ENCODE measurements at regions not wholly inside any gene's neighbourhood (a gene's known extent, or its start where the extent isn't known, plus 50 kb on each side); places are given as distances from the start of the nearest gene placed in this dataset.

DNA sequence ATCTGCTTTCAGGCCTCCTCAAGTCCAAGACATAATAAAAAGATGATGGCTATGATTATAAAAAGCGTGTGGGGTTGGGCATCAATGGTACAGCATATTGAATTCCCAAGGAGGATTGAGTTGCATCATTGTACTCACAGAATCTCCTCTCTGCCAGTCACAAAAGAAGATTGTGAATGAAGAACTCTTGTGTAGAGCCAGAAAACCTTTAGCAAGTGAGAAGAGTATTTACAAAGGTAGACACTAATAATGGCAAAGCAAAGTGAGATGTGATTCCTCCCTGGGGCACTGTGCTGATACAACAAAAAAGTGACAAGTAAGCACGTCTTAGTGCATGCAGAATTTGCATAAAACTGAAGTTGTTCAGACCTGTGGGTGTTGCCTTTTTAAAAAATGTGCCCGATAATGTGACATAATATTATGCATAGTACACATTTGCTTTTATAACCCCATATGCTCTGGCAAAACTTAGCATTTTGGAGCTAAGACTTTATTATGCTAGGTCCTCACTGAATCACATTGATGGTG, 291.2 kb upstream of the TBC1D5 start:
- no peak for DNase-seq

DNA sequence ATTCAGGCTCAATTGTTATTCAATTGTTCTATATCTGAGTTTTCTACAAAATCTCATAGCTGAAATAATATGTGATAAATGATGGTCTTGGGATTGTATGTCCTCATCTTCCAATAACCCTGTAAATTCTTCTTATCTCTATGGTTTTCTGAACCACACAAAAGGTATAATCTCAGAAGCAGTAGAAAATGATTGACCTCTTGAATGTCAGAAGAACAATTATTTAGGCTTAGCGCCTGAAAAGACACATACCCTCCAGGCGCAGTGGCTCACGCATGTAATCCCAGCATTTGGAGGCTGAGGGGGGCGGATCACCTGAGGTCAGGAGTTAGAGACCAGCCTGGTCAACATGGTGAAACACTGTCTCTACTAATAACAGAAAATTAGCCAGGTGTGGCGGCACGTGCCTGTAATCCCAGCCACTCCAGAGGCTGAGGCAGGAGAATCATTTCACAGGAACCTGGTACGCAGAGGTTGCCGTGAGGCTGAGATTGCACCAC, 288.0 kb upstream of the TBC1D5 start:
- DNase-seq, result no peak

- DNase-seq, result no peak
These were observed 284.9 kb upstream of the TBC1D5 start for GRCh38 chr3:18027161-18027939.

- no peak for DNase-seq
These were observed 282.3 kb upstream of the TBC1D5 start for GRCh38 chr3:18024715-18025114.

DNA sequence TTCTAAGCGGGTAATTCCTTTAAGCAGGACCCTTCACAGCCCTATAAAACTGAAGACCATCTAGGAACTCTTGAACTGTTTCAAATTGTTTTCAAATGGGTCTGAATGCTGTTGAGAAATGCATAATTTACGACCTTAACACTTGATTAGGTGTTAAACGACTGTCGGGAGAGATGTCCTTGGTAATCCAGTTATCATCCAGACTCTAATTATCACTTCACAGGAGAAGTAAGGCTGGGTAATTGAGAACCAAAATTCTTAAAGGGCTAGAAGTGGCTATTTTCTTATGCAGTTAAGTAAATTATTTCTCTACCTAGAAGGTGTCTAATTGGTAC, 276.7 kb upstream of the TBC1D5 start:
- no peak for DNase-seq

DNA sequence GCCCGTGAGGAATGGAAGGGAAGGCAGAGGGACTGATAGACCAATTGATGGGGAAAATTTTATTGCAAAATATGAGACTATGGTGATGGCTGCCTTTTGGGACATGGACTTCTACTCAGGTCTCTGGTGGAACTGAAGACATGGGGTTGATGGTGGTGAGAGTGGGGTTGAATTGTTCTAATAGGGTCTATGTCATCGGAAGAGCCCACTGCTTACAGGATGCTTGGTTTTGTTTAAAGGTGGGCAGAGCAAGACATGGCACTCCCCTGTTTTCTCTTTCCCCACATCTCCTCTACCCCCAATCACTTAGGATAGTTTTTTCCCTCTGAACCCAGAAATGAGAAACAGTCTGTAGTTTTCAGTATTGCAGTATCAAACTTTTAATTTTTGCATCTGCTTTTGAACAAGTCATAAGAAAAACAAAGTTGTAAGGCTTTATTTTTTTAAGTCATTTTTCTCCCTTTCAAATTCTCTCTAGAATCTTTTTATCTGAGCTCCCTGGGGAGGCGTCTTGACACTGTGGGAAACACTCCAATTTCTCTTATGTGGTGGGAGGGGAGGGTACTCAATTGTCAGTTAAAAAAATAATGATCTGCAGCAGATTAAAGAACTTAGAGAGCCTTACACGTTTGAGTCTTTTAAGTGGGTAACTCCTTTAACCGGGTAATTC, 276.2 kb upstream of the TBC1D5 start:
- no peak for DNase-seq

GRCh38 chr3:18016366-18016765, 273.9 kb upstream of the TBC1D5 start:
- no peak for DNase-seq

DNA sequence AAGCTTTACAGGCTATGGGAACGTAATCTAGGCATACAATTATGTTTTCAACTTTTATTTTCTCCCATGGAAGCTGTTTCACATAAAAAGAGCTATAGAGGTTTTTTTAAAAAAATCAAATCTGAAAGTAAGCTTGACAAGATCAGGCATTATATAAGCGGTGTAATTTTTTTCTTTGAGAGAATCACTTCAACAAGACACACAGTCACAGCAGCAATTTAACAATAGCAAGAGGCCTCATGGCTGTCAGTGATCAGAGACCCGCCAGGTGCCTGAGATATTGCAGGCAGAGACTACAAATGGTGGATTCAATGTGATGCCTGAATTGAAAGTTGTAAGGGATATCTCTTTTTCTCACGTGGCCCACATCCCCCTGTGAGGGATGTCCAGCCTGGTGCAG, 270.5 kb upstream of the TBC1D5 start:
- DNase-seq, result no peak

- no peak for DNase-seq
These were observed 270.0 kb upstream of the TBC1D5 start for GRCh38 chr3:18012436-18012835.

DNA sequence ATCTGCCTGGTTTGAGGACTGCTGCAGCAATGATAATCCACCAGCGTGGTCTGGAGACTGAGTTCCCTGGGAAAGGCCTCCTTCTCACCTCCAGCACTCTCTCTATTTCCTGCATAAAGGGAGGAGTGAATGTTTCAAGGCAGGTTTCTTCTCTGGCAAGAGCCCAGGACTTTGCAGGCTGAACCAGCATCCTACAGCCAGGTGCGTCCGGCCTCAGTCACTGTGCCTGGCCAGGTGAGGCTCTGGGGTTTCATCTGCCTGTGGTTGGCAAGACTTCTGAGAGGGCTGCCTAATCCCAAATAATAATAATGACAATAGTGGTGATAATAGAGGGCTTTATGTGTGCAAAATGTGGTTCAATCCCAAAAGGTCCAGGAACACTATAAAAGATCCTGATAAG, 269.0 kb upstream of the TBC1D5 start:
- no peak for DNase-seq

GRCh38 chr3:18010001-18010400, 267.6 kb upstream of the TBC1D5 start:
- no peak for DNase-seq

- no peak for DNase-seq
These were observed 266.4 kb upstream of the TBC1D5 start for GRCh38 chr3:18008706-18009368.

- DNase-seq, result no peak
These were observed 265.5 kb upstream of the TBC1D5 start for GRCh38 chr3:18007980-18008379.

- DNase-seq, result no peak
These were observed 253.3 kb upstream of the TBC1D5 start for GRCh38 chr3:17995769-17996168.

DNA sequence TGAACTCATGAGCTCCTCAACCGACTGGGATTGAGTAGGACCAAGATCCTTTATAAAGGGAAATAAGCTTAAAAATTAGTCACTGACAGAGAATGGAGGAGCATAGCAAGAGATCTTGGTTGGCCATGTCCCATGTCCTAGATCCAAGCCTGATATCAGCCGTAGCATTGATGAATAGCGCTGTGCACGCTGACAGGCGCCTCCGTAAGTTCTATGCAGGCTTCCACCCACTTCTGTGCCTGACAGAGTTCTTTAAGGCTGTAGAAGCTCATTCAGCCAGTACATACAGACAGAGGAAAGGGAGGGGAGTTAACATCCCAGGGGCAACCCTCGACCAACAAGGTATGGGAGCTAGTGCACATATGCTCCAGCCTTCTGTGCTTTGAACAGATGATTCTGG, 251.7 kb upstream of the TBC1D5 start:
- no peak for DNase-seq

DNA sequence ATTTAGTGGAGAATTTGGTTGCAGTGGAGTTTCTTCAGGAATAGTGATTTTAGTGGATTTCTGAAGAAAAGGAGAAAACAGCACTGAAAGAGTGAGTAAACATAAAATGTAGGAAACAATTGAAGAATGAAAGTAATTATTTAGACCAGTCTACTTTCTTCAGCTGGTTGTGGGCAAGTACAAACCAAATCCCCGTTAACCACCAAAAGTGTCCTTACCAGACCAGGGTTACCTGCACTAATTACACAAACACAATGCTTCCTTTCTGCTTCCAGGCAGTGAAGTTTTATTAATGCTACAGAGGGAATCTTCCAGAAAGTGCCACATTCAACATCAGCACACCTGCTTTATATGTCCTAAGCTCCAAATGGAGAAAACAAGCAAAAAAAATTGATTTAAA, 248.0 kb upstream of the TBC1D5 start:
- DNase-seq, result no peak

DNA sequence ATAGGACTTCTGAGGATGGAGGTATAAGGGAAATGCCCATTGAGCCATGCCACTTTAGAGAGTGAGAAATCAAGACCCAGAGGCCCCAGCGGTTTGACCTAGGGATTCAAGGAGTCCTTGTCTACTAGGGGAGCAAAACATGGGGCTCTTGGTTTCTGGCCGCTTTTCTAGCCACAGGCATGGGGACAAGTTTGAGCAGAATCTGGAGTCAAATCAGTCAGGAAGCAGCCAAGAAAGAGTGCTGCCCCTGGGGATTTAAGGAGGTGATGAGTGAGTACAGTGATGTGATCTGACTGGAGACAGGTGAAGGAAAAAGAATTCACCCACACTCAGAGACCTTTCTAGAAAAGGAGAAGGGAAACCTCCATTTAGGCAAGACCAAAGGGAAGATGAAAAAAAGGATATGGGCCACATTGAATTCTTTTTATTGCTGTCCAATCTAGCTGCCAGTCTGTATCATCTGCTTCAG, 244.0 kb upstream of the TBC1D5 start:
- DNase-seq, result no peak

DNA sequence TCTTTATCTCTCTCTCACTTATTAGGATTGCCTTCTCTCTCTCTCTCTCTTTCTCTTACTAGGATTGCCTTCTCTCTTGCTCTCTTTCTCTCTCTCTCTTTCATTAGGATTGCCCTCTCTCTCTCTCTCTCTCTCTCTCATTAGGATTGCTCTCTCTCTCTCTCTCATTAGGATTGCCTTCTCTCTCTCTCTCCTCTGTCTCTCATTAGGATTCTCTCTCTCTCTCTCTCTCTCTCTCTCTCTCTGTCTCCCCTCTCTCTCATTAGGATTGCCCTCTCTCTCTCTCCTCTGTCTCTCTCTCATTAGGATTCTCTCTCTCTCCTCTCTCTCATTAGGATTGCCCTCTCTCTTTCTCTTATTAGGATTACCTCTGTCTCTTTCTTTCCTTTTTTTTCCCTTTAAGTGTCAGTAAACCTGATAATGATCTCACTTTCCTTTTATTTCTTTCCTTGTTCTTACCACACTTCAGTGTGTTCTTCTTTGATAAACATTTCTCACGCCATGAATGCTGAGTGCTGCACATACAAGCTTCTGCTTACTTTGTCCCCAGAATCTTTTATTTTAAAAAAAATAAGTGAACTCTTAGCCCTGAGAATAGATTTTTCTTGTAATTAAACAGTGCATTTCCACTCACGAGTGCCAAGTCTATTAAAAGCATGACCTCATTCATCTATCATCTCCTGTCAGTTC, 243.4 kb upstream of the TBC1D5 start:
- no peak for DNase-seq

GRCh38 chr3:17983106-17983505, 240.7 kb upstream of the TBC1D5 start:
- DNase-seq, result no peak

- DNase-seq, result no peak
These were observed 239.9 kb upstream of the TBC1D5 start for GRCh38 chr3:17982211-17982880.

DNA sequence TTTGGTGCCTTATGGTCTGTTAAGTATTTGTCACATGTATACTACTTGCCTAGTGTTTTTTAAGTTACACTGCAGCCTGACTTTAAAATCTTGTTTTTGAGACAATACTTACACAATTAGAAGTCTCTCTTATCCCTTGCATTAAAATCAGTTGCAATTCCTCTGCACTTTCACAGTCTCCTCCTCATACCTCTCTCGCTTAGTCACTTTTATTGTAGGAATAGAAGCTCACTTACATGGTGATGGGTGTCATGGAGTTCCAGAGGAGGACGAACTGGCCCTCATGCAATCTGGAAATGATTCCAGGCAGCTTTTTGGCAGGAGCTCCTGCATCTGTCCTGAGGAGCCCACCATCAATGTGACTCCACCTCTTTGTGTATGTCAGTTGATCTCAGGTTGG, 238.4 kb upstream of the TBC1D5 start:
- no peak for DNase-seq

- no peak for DNase-seq
These were observed 237.5 kb upstream of the TBC1D5 start for GRCh38 chr3:17979911-17980310.

DNA sequence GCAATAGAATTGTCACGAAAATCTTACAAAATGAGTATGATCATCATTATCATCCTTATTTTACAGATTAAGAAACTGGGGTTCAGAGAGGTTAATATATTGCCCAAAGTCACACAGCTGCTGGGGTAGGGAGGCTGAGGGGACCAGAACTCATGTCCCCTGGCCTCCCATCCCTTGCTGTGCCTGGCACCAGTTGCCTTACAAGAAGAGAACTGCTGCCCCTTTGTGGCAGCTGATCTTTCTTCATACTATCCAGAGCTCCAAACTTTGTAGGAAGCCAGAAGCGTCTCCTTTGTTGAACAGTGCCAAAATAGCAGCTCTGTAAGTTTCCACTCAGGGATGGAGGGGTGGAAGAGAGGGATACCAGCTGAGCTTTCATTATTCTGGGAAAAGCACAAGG, 236.8 kb upstream of the TBC1D5 start:
- DNase-seq, result no peak
